ENCODE measurements at regions not wholly inside any gene's neighbourhood (a gene's known extent, or its start where the extent isn't known, plus 50 kb on each side); places are given as distances from the start of the nearest gene placed in this dataset.

- Mint-ChIP-seq H3K36me3 (ENCODE audit: low read depth) (no peaks in the 10 kb centered on the region), H3K27ac (ENCODE audit: unreplicated experiment) (no peak overlapping the region), H3K9me3 (peaks cover 3% of the 10 kb centered on the region), H3K27me3 (ENCODE audit: low read depth) (no peaks in the 10 kb centered on the region), H3K4me1 (peaks cover 10% of the 10 kb centered on the region), H3K4me3 (no peak overlapping the region)
- no peak for DNase-seq (ENCODE audit: low read depth, low spot score)
- no peak for TF ChIP-seq CTCF (conservative IDR thresholded peaks at IDR 0.05)
These were observed 95.4 kb downstream of the CCER1 start for GRCh38 chr12:90859591-90859990.

GRCh38 chr12:90858252-90858651 is 96.7 kb downstream of the CCER1 start:
- Mint-ChIP-seq H3K27me3 (ENCODE audit: low read depth) (no peaks in the 10 kb centered on the region), H3K36me3 (ENCODE audit: low read depth) (no peaks in the 10 kb centered on the region), H3K9me3 (peaks cover 3% of the 10 kb centered on the region), H3K4me3 (no peak overlapping the region), H3K27ac (ENCODE audit: unreplicated experiment) (no peak overlapping the region), H3K4me1 (peaks cover 10% of the 10 kb centered on the region)
- no peak for DNase-seq (ENCODE audit: low read depth, low spot score)
- TF ChIP-seq CTCF (conservative IDR thresholded peaks at IDR 0.05), result no peak

DNA sequence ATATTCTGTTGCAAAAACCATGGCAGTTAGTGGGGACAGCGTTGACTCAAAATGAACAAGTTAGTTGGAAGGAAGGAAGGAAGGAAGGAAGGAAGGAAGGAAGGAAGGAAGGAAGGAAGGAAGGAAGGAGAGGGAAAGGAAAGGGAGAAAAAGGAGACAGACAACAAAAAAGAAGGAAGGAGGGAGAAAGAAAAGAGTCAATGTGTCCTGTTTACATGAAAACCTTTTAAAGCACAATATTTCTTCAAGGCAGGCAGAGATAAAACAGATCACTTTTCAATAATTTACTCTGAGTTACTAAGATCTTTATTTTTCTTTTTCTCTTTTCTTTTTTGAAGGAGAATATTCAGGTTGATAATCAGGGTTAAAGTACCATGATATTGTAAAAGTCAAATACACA is 99.4 kb downstream of the CCER1 start:
- TF ChIP-seq CTCF (conservative IDR thresholded peaks at IDR 0.05), result no peak
- Mint-ChIP-seq H3K27ac (ENCODE audit: unreplicated experiment) (no peak overlapping the region), H3K9me3 (no peaks in the 10 kb centered on the region), H3K36me3 (ENCODE audit: low read depth) (no peaks in the 10 kb centered on the region), H3K27me3 (ENCODE audit: low read depth) (no peaks in the 10 kb centered on the region), H3K4me1 (peaks cover 10% of the 10 kb centered on the region), H3K4me3 (no peak overlapping the region)
- DNase-seq (ENCODE audit: low read depth, low spot score), result no peak

GRCh38 chr12:90854136-90854689 is 100.8 kb downstream of the CCER1 start:
- H3K27me3 Mint-ChIP-seq (ENCODE audit: low read depth), result no peaks in the 10 kb centered on the region
- H3K9me3 Mint-ChIP-seq, result no peaks in the 10 kb centered on the region
- no peak for DNase-seq (ENCODE audit: low read depth, low spot score)
- H3K36me3 Mint-ChIP-seq (ENCODE audit: low read depth), result no peaks in the 10 kb centered on the region
- no peak overlapping the region for H3K27ac Mint-ChIP-seq (ENCODE audit: unreplicated experiment)
- peak; percentile 84 for TF ChIP-seq CTCF (conservative IDR thresholded peaks at IDR 0.05)
- H3K4me1 Mint-ChIP-seq, result peaks cover 10% of the 10 kb centered on the region
- no peak overlapping the region for H3K4me3 Mint-ChIP-seq

DNA sequence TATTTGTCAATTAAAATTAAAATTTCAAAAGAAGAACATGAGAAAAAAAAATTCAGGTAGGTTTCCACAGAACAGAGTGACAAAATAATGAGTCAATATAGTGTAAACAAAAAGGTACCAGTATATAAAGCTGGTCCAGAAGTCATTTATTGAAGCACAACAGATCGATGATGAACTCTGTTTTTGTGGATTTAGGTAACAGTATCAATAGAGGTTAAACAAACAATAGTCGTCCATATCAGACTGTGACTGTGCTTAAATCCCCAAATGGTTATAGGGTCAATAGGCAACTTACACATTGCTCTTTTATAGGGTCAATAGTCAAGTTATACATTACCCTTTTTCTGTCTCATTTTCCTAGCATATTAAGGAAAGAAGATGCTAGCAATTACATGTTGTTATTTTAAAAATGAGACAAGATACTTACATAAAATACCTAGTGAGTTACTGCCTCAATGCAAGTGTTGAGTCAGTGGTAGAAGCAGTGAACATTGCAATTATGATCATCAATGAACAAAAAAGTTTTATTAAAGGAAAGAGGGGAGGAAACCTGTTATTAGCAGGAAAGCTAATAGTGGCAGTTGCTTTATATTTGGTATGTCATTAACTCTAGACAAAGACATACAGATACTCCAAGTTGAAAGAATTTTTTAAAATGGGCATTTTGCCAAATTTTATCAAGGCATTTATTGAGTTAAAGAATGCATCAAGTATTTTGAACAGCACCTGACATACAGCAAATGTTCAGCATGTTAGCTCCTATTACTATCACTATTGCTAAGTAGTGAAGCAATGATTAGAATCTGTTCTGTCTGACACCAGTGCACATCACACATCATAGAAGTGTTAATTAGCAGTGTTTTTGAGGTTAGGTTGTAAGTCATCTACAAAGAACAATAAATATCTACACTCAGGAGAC is 102.9 kb downstream of the CCER1 start:
- Mint-ChIP-seq H3K27me3 (ENCODE audit: low read depth) (no peaks in the 10 kb centered on the region), H3K27ac (ENCODE audit: unreplicated experiment) (no peak overlapping the region), H3K36me3 (ENCODE audit: low read depth) (no peaks in the 10 kb centered on the region), H3K4me1 (no peaks in the 10 kb centered on the region), H3K9me3 (peaks cover 4% of the 10 kb centered on the region), H3K4me3 (no peak overlapping the region)
- DNase-seq (ENCODE audit: low read depth, low spot score), result no peak
- TF ChIP-seq CTCF (conservative IDR thresholded peaks at IDR 0.05), result no peak
